ENCODE measurements at regions not wholly inside any gene's neighbourhood (a gene's known extent, or its start where the extent isn't known, plus 50 kb on each side); places are given as distances from the start of the nearest gene placed in this dataset.

GRCh38 chr9:85431339-85432102 lies 310.2 kb downstream of the AGTPBP1 start:
- TF ChIP-seq CTCF (IDR thresholded peaks at IDR 0.05) = no peak
- no peak for TF ChIP-seq POLR2AphosphoS5 (IDR thresholded peaks at IDR 0.05; ENCODE audit: low read depth, low read length)
- no peak for TF ChIP-seq SIN3A (IDR thresholded peaks at IDR 0.05; ENCODE audit: borderline replicate concordance, insufficient read depth, low read depth, low read length)
